Adipose tissue (tissue), 3 donors: ENCODE measurements at regions not wholly inside any gene's neighbourhood (a gene's known extent, or its start where the extent isn't known, plus 50 kb on each side); places are given as distances from the start of the nearest gene placed in this dataset.
"Not testable (repeated sequence)": the region's sequence is repeated elsewhere in the genome, so short reads cannot be mapped to it uniquely, and the experiment has no call there.

Experiments used
- H3K27ac ChIP-seq: one replicate; pipeline ENCODE4 v1.5.1; 2013; ENCODE audit warnings: low read depth, low read length
- whole genome bisulfite sequencing, 3 donors: extraction: QIAGEN DNeasy Blood & Tissue Kit; methylation state at CpG; one replicate each; pipeline ENCODE4 v1.1.7; 2013; 5-methylcytosine and 5-hydroxymethylcytosine counted together
- donor health status: healthy with polysubstance abuse.
- donor health status: Bipolar disorder and iron deficiency.
- donor health status: healthy.

GRCh38 chr7:149554821-149555220 lies 57.2 kb upstream of the ZNF746 start:
- not testable (repeated sequence) for H3K27ac ChIP-seq
- 93 to 98% (median 93%) methylated on average over 7 to 28 of the region's 31 CpGs for WGBS, 3 donors

DNA sequence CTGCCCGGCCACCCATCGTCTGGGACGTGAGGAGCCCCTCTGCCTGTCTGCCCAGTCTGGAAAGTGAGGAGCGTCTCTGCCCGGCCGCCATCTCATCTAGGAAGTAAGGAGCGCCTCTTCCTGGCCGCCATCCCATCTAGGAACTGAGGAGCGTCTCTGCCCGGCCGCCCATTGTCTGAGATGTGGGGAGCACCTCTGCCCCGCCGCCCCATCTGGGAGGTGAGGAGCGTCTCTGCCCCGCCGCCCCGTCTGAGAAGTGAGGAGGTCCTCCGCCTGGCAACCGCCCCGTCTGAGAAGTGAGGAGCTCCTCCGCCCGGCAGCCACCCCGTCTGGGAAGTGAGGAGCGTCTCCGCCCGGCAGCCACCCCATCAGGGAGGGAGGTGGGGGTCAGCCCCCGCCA lies 56.4 kb upstream of the ZNF746 start:
- not testable (repeated sequence) for H3K27ac ChIP-seq
- 97 to 98% (median 98%) methylated on average over 24 to 27 of the region's 27 CpGs for WGBS, 3 donors

DNA sequence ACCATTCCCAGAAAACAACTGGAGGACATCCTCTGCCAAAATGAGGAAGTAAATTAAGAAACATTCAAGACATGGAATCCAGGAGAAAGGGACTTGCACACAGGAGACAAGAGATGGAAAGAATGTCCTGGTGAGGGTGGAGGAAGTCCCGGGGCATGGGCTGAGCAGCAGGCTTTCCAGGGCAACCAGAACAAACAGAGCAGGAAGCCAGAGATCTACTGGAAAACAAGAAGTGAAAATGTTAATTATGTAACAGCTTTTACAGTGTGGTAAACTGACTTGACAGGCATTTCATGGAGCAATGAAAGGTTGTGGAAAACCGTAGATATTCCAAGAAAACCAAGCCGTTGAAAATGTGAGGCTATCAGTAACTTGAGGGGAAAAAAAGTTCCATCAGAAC lies 55.2 kb upstream of the ZNF746 start:
- WGBS, 3 donors, result 76 to 90% (median 87%) methylated on average over 3 of the region's 3 CpGs
- H3K27ac ChIP-seq, result no peak overlapping the region
